ENCODE measurements at regions not wholly inside any gene's neighbourhood (a gene's known extent, or its start where the extent isn't known, plus 50 kb on each side); places are given as distances from the start of the nearest gene placed in this dataset.

DNA sequence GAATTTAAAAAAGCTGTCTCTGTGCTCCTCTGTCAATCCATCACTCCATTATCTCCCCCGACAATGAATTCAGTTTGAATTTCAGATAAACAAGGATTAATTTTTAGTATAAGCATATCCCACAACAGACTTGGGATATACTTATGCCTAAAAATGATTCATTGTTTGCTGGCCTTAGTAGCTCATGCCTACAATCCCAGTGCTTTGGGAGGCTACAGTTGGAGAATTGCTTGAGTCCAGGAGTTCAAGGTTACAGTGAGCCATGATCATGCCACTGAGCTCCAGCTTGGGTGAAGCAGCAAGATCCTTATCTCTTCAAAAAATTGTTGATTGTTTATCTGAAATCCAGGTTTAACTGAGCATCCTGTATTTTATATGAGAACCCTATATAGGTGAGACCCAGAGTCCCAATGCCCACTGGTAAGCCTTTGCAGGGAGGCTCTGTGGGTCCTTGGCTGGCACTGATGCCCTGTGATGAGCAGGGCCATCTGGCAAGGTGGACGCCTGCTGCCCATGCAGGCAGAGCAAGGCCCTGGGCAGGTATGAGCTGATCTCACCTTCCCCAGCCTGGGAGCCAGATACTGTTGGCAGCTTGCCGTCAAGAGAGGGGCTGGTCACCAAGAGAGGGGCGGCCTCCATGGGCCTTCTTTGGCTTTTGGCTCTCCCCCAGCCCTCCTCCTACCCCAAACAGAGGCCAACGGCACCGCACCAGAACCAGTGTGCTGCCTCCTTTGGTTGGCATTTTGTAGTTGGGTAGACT, 158.7 kb downstream of the SEC14L1 start:
- H3K79me2 ChIP-seq (ENCODE audit: control insufficient read depth, low read length): no peaks in the 10 kb centered on the region
- no peak overlapping the region for H3K27ac ChIP-seq (ENCODE audit: low read depth, low read length)

DNA sequence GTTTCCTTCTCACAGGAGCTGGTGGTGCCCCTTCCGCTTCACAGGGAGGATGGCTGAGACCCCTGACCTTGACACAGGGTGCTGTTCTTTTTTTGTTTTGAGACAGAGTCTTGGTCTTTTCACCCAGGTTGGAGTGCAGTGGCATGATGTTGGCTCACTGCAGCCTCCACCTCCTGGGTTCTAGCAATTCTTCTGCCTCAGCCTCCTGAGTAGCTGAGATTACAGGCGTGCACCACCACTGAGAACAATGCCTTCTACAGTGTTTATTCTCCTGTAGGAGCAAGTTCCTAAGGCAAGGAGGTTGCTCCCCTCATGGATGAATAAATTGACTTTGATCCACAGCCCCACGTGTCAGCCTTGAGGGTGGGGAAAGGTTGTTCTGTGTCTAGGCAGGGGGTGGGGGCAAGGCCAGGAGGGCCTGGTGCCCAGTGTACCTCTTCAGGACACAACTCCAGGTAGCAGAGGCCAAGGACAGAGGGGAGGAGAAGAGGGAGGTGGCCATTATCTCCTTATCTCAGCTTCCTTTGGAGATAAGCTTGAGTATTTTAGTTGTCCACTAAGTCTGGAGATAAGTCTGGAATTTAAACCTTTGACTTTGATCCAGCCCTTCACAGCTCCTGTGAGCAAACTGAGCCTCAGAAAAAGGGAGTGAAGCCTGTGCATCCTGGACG, 159.4 kb downstream of the SEC14L1 start:
- Histone ChIP-seq H3K9me3 (ENCODE audit: control insufficient read depth, insufficient read depth, low read length) (no peaks in the 10 kb centered on the region), H3K36me3 (ENCODE audit: control insufficient read depth, low read length) (no peaks in the 10 kb centered on the region), H3K27ac (ENCODE audit: low read depth, low read length) (no peak overlapping the region), H3K4me3 (ENCODE audit: low read length) (no peak overlapping the region), H4K20me1 (ENCODE audit: control insufficient read depth, insufficient read depth, low read depth, low read length) (no peaks in the 10 kb centered on the region), H3F3A (ENCODE audit: control insufficient read depth, insufficient read depth) (no peaks in the 10 kb centered on the region), H3K9me2 (replicated peaks; ENCODE audit: control insufficient read depth, low read length) (no peaks in the 10 kb centered on the region), H3K4me2 (ENCODE audit: low read length) (no peak overlapping the region), H3K27me3 (ENCODE audit: control insufficient read depth, low read length) (no peaks in the 10 kb centered on the region), H3K79me2 (ENCODE audit: control insufficient read depth, low read length) (no peaks in the 10 kb centered on the region), H3K4me1 (ENCODE audit: control insufficient read depth, low read length) (peaks cover 3% of the 10 kb centered on the region; the same call in 1 of the 2 replicates)
- TF ChIP-seq EZH2phosphoT487 (IDR thresholded peaks at IDR 0.05; ENCODE audit: borderline replicate concordance, low read length): no peak
- TF ChIP-seq, protein P1, sequence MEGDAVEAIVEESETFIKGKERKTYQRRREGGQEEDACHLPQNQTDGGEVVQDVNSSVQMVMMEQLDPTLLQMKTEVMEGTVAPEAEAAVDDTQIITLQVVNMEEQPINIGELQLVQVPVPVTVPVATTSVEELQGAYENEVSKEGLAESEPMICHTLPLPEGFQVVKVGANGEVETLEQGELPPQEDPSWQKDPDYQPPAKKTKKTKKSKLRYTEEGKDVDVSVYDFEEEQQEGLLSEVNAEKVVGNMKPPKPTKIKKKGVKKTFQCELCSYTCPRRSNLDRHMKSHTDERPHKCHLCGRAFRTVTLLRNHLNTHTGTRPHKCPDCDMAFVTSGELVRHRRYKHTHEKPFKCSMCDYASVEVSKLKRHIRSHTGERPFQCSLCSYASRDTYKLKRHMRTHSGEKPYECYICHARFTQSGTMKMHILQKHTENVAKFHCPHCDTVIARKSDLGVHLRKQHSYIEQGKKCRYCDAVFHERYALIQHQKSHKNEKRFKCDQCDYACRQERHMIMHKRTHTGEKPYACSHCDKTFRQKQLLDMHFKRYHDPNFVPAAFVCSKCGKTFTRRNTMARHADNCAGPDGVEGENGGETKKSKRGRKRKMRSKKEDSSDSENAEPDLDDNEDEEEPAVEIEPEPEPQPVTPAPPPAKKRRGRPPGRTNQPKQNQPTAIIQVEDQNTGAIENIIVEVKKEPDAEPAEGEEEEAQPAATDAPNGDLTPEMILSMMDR (IDR thresholded peaks at IDR 0.05; ENCODE audit: low read depth, low read length, poor library complexity, severe bottlenecking): no peak

More for the DNA sequence above, 158.7 kb downstream of the SEC14L1 start:
- no peaks in the 10 kb centered on the region for H3K4me1 ChIP-seq (ENCODE audit: control insufficient read depth, low read length)
- no peaks in the 10 kb centered on the region for H3K9me2 ChIP-seq (replicated peaks; ENCODE audit: control insufficient read depth, low read length)
- no peaks in the 10 kb centered on the region for H3F3A ChIP-seq (ENCODE audit: control insufficient read depth, insufficient read depth)
- no peaks in the 10 kb centered on the region for H3K27me3 ChIP-seq (ENCODE audit: control insufficient read depth, low read length)
- H3K9me3 ChIP-seq (ENCODE audit: control insufficient read depth, insufficient read depth, low read length): no peaks in the 10 kb centered on the region
- H3K36me3 ChIP-seq (ENCODE audit: control insufficient read depth, low read length): no peaks in the 10 kb centered on the region
- no peak overlapping the region for H3K4me2 ChIP-seq (ENCODE audit: low read length)
- no peak overlapping the region for H3K4me3 ChIP-seq (ENCODE audit: low read length)
- no peaks in the 10 kb centered on the region for H4K20me1 ChIP-seq (ENCODE audit: control insufficient read depth, insufficient read depth, low read depth, low read length)
- TF ChIP-seq EZH2phosphoT487 (IDR thresholded peaks at IDR 0.05; ENCODE audit: borderline replicate concordance, low read length): no peak
- TF ChIP-seq, protein P1 (IDR thresholded peaks at IDR 0.05; ENCODE audit: low read depth, low read length, poor library complexity, severe bottlenecking): no peak

DNA sequence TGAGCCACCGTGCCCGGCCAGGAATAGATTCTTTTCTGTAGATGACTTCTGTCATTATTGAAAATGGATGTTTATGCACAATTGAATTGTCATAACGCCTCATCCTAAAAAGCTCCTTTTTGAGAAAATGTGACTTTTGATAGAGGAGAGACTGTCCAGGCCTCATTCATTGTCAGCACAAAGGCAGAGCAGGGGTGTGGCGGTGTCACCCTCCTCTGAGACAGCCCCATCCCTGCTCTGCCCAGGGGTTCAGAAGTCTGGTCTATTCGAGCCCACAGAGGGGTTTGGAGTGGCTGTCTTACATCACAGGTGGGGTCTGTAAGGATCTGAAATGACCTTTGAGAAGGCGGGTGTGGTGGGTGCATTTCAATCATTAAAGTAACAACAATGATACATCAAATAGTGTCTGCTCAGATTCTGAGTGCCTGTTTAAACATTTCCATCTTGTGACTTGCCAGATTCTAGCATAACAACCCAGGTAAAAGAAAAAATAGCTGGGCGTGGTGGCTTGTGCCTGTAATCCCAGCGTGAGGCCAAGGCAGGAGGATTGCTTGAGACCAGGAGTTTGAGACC, 161.0 kb downstream of the SEC14L1 start:
- Histone ChIP-seq H3F3A (ENCODE audit: control insufficient read depth, insufficient read depth) (no peaks in the 10 kb centered on the region), H3K79me2 (ENCODE audit: control insufficient read depth, low read length) (no peaks in the 10 kb centered on the region), H3K9me2 (replicated peaks; ENCODE audit: control insufficient read depth, low read length) (no peaks in the 10 kb centered on the region), H3K36me3 (ENCODE audit: control insufficient read depth, low read length) (no peaks in the 10 kb centered on the region), H3K9me3 (ENCODE audit: control insufficient read depth, insufficient read depth, low read length) (no peaks in the 10 kb centered on the region), H3K27me3 (ENCODE audit: control insufficient read depth, low read length) (no peaks in the 10 kb centered on the region), H3K27ac (ENCODE audit: low read depth, low read length) (no peak overlapping the region), H3K4me3 (ENCODE audit: low read length) (no peak overlapping the region), H3K4me2 (ENCODE audit: low read length) (no peak overlapping the region), H4K20me1 (ENCODE audit: control insufficient read depth, insufficient read depth, low read depth, low read length) (no peaks in the 10 kb centered on the region), H3K4me1 (ENCODE audit: control insufficient read depth, low read length) (peaks cover 5% of the 10 kb centered on the region; the same call in 1 of the 2 replicates)
- TF ChIP-seq, protein P1 (IDR thresholded peaks at IDR 0.05; ENCODE audit: low read depth, low read length, poor library complexity, severe bottlenecking): no peak
- no peak for TF ChIP-seq EZH2phosphoT487 (IDR thresholded peaks at IDR 0.05; ENCODE audit: borderline replicate concordance, low read length)
